ENCODE measurements at regions not wholly inside any gene's neighbourhood (a gene's known extent, or its start where the extent isn't known, plus 50 kb on each side); places are given as distances from the start of the nearest gene placed in this dataset.
"Not testable (repeated sequence)": the region's sequence is repeated elsewhere in the genome, so short reads cannot be mapped to it uniquely, and the experiment has no call there.

DNA sequence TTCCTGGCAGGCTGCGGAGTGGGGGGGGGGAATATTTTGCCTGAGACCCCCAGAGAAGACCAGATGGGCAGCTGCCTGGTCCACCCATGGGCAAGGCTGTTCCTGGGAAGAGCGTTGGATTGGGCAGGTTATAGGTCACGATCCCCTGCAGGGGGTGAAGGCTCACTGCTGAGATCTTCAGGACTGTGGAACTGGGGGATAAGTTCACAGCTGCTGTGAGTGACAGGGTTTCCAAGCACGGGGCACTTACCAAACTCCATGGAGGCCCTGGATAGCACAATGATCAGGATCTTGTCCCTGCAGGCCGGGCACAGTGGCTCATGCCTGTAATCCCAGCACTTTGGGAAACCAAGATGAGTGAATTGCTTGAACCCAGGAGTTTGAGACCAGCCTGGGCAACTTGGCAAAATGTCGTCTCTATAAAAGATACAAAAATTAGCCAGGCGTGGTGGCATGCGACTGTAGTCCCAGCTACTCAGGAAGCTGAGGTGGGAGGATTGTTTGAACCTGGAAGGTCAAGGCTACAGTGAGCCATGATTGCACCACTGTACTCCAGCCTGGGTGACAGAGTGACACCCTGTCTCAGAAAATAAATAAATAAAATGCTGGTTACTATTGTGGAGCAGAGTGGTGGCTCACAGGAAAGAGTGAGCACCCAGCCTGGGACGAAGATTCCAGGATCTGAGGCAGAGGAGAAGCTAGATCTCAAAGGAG lies 68.0 kb upstream of the HELT start:
- no peak for DNase-seq (ENCODE audit: low spot score)

DNA sequence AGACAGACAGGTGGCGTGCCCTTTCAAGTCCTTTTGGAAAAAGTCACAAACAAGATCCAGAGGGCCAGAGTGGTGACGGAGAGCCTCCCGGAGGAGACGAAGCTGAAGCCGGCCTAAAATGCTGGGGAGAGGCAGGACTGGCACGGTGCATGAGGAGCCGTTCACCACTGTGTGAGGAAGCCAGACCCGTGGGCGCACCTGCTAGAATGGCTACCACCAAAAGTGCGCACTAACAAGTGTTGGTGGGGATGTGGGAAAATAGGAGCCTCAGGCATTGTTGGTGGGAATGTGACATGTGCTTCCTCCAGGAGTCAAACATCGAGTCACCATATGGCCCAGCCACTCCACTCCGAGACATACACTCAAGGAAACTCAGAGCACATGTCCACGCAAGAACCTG lies 67.4 kb upstream of the HELT start:
- no peak for DNase-seq (ENCODE audit: low spot score)

DNA sequence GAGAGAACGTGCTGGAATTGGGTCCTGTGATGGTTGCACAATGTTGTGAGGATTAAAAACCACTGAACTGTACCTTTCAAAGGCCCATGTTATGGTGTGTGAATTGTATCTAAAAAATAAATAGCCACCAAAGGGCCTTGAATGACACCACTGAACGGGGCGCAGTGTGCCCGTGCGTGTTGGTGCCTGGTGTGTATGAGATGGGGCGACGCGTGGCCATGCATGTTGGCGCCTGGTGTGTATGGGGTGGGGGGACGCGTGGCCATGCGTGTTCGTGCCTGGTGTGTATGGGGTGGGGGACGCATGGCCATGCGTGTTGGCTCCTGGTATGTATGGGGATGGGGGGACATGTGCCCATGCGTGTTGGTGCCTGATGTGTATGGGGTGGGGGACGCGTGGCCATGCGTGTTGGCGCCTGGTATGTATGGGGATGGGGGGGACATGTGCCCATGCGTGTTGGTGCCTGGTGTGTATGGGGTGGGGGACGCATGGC lies 66.6 kb upstream of the HELT start:
- no peak for DNase-seq (ENCODE audit: low spot score)

DNA sequence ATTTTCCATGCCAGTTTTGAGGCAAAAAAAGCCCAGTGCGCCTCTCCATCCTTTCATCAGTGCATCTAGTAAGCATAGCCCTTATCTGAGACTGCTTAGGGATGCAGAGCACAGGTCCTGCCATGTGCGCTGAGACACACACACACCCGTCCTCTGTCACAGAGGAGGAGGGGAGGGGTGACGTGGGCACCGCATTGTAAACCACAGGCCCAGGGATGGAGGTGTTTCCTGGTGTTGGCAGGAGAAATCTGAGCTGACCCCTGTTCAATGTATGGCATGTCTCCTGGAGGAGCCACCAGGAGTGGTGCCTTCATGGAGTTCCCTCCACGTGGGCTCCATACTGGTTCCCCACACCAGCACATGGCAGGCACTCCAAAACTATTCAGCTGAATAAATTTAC lies 65.8 kb upstream of the HELT start:
- no peak for DNase-seq (ENCODE audit: low spot score)

DNA sequence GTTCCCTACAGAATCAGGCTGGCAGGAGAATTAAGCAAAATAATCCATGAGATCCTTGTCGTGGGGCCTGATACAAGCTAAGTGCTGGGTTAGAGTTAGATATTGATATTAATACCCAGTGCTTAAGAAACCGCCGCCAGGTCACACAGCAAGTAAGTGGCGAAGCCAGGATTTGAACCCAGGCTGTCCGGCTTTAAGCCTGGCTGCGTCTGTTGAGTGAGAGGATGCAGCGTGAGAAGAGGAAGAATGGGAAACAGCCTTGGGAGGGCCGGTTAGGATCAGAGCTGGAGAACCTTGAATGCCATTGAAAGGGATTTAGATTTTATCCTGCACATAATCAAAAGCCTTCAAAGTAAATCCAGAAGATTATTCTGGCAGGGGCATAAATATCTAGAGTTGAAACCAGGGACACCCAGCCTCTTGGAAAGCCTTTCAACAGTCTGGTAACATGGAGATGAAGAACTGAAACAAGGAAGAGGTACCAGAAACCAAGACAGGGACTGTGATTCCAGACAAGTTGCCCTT lies 64.8 kb upstream of the HELT start:
- DNase-seq (ENCODE audit: low spot score): no peak

DNA sequence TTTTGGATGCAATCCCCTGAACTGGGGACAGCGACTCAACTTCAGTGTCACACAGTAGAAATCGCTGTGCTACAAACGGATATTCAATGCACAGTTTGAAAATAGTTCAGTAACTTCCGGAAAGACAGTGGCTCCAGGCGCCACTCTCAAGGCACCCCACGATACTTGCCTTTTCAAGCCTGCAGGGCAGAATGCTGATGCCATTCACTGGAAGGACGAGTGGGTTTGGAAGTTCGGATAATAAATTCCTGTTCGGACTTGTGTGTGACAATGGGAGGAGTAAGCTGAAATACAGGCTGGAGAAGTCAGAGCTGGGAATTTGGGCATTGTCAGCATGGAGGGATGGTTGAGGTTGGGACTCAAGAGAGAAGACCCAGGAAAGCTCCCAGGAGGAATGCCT lies 64.3 kb upstream of the HELT start:
- no peak for DNase-seq (ENCODE audit: low spot score)

DNA sequence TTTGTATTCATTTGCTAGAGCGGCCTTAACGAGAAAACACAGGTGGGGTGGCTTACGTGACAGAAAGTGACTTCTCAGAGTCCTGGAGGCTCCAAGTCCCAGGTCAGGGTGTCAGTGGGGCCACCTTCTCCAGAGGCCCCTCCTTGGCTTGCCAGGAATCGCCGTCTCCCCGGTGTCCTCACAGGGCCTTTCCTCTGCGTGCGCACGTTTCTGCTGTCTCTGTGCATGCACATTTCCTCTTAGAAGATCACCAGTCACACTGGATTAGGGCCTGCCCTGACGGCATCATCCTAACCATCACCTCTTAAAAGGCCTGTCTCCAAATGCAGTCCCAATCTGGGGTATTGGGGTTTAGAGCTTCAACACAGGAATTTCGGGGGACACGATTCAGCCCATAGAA lies 63.8 kb upstream of the HELT start:
- no peak for DNase-seq (ENCODE audit: low spot score)

DNA sequence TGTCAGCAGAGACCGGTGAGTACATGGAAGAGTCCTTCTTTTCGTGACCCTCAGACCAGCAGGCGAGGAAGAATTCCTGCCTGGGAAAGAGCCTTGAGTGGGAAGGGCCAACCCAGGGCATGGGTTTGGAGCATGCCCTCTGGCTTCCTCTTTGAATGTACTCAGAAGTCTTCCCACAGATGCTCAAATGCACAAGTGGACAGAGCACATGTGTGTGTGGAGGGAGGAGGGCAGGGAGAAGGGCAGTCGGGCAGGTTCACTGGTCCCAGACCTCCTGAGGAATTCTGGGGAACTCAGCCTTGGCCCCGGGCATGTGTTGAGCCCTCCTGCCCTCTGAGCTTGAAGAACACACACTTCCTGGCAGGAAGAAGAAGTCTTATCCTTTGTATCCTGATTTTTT lies 63.2 kb upstream of the HELT start:
- no peak for DNase-seq (ENCODE audit: low spot score)

DNA sequence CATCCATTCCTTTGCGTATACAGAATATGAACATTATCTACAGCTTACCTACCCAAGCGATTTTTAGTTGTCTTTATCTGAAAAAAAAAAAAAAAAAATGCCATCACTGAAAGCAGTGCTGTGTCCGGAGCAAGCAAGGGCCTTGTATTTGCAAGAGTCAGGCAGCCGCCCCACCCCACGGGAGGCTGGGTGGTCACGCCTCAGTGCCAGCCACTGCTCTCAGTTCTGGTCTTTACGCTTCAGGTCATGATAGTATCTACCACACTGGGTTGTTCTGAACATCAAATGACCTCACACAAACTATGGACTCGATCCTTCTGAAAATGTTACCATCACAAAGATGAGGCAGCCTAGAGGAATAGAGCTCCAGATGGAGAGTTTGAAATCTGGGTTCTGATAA lies 62.7 kb upstream of the HELT start:
- DNase-seq (ENCODE audit: low spot score): no peak

DNA sequence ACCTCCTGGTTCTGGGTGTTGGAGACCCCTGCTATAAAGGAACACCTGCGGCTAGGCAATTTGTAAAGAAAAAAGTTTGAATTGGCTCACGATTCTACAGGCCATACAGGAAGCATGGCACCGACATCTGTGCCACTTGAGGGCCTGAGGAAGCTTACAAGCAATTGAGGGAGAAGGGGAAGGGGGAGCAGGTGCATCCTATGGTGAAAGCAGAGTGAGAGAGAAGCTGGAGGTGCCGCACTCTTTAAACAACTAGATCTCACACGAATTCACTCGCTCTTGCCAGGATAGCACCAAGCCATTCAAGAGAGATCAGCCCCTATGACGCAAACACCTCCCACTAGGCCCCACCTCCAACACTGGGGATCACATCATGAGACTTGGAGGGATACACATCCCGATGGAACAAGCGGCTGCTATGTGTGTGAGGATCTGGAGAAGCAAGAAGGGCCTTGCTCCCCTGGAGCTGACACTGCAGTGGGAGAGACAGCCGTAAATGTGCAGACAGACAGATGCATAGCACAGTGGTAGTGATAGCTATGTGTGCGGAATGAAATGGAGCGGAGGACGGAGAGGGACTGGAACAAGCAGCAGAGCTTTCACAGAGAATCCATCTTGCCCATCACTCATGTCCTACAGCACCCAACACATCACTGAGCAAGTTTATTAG lies 60.7 kb upstream of the HELT start:
- no peak for DNase-seq (ENCODE audit: low spot score)

DNA sequence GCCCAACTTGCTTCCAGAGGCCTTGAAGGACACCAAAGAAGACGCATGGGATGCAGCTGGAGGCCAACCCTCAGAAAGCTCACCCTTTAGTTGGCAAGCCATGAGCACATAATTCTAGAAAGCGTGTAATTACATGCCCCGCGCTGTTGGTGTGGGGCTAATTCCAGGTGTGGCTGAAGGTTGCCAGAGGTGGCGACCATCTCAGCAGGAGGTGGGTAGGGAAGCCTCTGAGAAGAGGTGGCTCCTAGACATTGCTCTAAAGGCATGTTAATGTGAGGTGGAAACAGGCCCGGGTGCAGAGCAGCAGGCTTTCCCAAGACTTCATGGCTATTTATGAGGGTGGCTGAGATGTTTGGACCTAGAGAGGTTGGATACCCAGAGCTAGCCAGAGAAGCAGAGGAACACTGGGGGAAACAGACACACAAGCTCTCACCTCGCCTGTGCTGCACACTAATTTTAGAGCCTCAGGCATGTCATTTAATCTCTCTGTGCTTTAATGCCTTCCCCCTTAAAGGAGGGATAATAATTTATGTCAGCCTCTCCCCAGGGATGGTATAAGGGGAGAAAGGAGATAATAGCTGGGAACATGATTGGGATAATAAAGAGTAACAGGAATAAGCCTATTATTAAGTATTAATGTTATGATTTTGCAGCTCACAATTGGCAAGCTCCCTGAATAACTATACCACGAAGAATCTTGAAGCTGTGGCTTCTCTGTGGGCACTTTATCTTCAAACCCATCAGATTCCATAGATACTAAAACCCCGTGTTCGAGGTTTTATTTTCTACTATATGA lies 60.0 kb upstream of the HELT start:
- no peak for DNase-seq (ENCODE audit: low spot score)

DNA sequence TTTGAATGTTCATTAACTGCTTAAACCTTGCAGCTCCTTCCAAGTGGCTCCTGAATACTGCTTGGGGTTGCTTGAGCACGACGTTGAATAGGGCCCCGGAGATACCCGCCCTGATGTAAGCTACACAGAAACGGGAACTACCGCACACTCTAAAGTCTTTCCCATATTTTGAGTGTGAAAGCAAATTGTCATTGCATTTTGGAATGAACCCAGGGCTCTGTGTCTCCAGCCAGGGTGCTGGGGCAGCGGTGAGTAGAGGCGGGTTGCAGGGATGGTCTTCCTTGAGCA lies 59.4 kb upstream of the HELT start:
- no peak for DNase-seq (ENCODE audit: low spot score)

DNA sequence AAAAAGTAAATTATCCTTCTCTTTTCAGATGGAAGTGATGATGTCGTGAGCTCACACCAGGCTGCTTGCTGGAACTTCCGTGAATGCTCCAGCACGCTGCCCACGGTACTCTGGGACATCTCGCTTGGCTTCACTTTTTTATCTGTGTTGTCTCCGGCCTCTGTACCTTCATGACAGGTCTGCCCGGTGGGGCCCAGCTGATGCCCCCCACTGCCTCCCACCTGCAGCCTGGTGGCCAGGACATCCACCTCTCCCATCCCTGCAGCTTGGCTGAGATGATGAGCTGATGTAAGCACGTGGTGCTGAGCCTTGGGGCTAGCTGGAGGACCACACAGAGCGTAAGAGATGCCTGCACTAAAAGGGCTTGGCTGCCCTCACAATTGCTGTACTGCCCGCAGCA lies 59.0 kb upstream of the HELT start:
- no peak for DNase-seq (ENCODE audit: low spot score)

DNA sequence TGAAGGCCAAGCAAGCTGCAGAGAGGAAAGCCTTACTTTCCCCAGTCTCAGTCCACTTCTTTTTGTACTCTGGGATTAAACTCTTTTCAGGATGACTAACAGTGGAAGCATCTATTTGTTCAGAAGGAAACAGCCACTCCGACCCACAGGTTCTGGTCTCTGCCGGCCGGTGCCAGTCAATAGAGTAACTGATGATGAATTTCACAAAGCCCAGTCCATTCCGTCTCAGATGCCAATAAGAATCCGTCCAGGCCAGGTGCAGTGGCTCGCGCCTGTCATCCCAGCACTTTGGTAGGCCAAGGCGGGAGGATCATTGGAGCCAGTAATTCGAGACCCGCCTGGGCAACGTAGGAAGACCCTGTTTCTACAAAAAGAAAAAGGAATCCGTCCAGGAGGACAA lies 58.5 kb upstream of the HELT start:
- DNase-seq (ENCODE audit: low spot score): no peak

DNA sequence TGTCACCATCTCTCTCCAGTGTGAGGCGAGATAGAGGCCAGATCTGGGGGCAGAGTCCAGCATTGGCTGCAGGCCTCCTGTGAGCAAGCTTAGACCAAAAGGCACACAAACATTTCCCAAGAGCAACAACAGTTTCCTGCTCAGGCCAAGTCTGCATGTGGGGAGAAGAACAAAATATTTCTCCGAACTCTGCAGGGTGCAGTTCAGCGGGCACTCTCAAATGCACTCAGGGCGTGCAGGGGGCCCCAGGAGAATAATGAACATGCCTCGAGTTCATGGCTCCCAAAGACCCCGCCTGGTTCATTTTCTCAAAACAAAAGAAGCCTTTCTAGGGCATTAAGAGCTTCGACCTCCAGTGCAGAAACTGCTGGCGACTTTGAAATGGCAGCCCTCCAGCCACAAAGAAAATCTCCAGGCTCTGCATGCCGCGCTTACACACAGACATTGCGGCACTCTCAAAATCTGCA lies 57.8 kb upstream of the HELT start:
- DNase-seq (ENCODE audit: low spot score): no peak

DNA sequence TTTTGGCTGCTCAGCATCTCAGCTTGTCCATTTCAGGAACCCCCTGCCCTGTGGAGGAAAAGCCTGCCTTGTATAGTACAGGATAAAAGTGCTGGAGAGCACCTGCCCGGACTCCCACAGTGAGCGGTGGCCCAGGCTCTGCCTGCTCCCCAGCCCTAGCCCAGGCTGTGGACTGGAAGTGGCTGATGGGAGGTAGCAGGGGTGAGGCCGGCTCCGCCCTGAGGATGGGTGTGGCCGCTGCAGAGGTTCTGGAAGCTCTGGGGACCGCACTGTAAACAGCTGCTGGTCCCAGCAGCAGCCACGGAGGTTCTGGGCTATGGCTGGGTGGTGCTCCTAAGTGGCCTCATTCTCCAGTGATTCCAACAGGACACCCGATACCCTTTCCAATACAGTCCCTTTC lies 56.6 kb upstream of the HELT start:
- no peak for DNase-seq (ENCODE audit: low spot score)

DNA sequence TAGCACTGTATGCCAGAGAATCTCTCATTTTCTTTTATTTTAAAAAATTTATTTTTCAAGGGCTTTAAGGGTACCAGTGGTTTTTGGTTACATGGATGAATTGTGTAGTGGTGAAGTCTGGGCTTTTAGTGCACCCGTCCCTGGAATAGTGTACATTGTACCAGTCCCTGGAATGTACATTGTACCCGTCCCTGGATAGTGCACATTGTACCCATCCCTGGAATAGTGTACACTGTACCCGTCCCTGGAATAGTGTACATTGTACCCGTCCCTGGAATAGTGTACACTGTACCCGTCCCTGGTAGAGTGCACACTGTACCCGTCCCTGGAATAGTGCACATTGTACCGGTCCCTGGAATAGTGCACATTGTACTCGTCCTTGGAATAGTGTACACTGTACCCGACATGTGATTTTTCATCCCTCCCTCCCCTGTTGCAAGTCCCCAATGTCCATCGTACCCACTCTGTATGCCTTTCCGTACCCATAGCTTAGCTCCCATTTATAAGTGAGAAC lies 56.1 kb upstream of the HELT start:
- no peak for DNase-seq (ENCODE audit: low spot score)

DNA sequence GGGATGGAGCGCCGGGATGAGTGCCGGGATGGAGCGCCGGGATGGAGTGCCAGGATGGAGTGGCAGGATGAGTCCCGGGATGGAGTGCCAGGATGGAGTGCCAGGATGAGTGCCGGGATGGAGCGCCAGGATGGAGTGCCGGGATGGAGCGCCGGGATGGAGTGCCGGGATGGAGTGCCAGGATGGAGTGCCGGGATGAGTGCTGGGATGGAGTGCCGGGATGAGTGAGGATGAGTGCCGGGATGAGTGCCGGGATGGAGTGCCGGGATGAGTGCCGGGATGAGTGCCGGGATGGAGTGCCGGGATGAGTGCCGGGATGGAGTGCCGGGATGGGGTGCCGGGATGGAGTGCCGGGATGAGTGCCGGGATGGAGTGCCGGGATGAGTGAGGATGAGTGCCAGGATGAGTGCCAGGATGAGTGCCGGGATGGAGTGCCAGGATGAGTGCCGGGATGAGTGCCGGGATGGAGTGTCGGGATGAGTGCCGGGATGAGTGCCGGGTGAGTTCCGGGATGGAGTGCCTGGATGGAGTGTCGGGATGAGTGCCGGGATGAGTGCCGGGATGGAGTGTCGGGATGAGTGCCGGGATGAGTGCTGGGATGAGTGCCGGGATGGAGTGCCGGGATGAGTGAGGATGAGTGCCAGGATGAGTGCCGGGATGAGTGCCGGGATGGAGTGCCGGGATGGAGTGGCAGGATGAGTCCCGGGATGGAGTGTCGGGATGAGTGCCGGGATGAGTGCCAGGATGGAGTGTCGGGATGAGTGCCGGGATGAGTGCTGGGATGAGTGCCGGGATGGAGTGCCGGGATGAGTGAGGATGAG lies 52.9 kb upstream of the HELT start:
- not testable (repeated sequence) for DNase-seq (ENCODE audit: low spot score)

DNA sequence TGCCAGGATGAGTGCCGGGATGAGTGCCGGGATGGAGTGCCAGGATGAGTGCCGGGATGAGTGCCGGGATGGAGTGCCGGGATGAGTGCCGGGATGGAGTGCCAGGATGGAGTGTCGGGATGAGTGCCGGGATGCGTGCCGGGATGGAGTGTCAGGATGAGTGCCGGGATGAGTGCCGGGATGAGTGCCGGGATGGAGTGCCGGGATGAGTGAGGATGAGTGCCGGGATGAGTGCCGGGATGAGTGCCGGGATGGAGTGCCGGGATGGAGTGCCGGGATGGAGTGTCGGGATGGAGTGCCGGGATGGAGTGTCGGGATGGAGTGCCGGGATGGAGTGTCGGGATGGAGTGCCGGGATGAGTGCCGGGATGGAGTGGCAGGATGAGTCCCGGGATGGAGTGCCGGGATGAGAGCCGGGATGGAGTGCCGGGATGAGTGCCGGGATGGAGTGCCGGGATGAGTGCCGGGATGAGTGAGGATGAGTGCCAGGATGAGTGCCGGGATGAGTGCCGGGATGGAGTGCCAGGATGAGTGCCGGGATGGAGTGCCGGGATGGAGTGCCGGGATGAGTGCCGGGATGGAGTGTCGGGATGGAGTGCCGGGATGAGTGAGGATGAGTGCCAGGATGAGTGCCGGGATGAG lies 52.1 kb upstream of the HELT start:
- DNase-seq (ENCODE audit: low spot score): not testable (repeated sequence)

DNA sequence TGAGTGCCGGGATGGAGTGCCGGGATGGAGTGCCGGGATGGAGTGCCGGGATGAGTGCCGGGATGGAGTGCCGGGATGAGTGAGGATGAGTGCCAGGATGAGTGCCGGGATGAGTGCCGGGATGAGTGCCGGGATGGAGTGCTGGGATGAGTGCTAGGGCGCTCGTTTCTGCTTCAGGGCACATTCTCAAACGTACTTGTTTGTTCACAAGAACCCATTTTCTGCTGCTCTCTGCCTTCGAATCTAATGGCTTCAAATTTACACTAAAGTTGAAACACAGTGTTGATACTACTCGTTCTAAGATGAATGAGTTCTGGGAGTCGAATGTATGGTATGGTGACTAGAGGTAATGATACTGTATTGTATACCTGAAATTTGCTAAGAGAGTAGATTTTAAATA lies 50.6 kb upstream of the HELT start:
- not testable (repeated sequence) for DNase-seq (ENCODE audit: low spot score)

DNA sequence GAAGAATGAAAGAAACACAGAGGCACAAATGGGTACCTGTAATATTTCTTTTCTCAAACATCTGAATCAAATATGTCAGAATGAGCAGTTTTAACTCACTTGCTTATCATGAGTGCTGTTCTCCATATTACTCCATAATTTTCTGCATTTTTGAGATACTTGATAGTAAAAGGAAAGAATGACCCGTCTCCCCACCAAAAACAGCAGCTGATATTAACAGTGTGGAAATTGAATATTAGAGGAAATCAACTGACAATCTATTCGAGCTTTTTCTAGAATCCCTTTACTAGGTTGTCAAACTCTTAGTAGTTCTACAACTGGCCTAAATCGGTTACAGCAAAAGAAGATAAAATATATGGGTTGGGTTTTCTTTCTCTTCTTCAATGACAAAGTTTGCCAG lies 49.9 kb upstream of the HELT start:
- no peak for DNase-seq (ENCODE audit: low spot score)
